DOHH2 (cell line): ENCODE measurements at regions not wholly inside any gene's neighbourhood (a gene's known extent, or its start where the extent isn't known, plus 50 kb on each side); places are given as distances from the start of the nearest gene placed in this dataset.

Experiments
- EZH2phosphoT487 ChIP-seq: fragments of 200-600 bp; sonication (generic); IDR thresholded peaks from 2 replicates; pipeline ENCODE4 v1.6.1; 2017; ENCODE audit warnings: borderline replicate concordance, mild to moderate bottlenecking, antibody characterized with exemption, low read length, moderate library complexity, mixed read lengths
- TF ChIP-seq, protein P1 (sequence below): fragments of 200-600 bp; sonication (generic); IDR thresholded peaks from one replicate; pipeline ENCODE4 v1.5.1; 2014; ENCODE audit warnings: antibody characterized with exemption, mild to moderate bottlenecking, low read depth, low read length; ENCODE audit not compliant: poor library complexity, severe bottlenecking

DNA sequence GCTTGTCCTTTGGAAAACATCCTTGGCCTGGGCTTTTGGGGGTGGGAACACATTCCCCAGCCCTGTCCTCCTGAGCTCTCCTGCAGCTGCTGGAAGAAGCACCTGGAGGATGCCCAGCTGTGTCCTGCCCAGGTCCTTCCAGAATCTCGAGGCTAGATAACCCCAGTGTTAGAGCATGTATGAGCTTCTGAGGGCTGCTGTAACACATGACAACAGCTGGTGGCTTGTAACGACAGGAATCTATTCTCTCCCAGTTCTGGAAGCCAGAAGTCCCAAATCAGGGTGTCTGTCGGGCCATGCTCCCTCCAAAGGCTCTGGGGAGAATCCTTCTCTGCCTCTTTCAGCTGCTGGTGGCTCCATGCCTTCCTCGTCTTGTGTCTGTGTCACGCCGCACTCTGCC is 403.6 kb upstream of the C2CD4B start:
- TF ChIP-seq, protein P1, sequence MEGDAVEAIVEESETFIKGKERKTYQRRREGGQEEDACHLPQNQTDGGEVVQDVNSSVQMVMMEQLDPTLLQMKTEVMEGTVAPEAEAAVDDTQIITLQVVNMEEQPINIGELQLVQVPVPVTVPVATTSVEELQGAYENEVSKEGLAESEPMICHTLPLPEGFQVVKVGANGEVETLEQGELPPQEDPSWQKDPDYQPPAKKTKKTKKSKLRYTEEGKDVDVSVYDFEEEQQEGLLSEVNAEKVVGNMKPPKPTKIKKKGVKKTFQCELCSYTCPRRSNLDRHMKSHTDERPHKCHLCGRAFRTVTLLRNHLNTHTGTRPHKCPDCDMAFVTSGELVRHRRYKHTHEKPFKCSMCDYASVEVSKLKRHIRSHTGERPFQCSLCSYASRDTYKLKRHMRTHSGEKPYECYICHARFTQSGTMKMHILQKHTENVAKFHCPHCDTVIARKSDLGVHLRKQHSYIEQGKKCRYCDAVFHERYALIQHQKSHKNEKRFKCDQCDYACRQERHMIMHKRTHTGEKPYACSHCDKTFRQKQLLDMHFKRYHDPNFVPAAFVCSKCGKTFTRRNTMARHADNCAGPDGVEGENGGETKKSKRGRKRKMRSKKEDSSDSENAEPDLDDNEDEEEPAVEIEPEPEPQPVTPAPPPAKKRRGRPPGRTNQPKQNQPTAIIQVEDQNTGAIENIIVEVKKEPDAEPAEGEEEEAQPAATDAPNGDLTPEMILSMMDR = no peak
- TF ChIP-seq EZH2phosphoT487 = no peak
